Dedifferentiated amniotic fluid mesenchymal stem cell (primary cell): ENCODE measurements at regions not wholly inside any gene's neighbourhood (a gene's known extent, or its start where the extent isn't known, plus 50 kb on each side); places are given as distances from the start of the nearest gene placed in this dataset.

Source experiments
- DNase-seq: peaks from one replicate; pipeline ENCODE4 v3.0.0-alpha.2; 2016; ENCODE audit errors: extremely low spot score

DNA sequence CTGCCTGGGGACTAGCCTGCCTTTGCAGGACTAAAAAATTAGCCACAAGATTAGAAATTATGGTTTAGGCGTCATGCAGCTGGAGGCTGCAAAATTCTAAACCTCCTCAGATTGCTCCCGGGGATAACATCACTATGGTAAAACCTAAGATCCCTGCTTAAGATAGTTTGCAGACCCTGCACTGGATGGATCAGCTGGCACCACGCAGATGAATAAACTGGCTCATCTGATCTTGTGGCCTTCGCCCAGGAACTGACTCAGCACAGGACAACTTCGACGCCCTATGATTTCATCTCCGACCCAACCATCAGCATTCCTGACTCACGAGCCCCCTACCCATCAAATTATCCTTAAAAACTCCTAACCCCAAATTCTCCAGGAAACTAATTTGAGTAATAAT lies 482.4 kb downstream of the SPRY1 start:
- DNase-seq: no peak

GRCh38 chr4:123880631-123881030 lies 484.0 kb downstream of the SPRY1 start:
- no peak for DNase-seq

DNA sequence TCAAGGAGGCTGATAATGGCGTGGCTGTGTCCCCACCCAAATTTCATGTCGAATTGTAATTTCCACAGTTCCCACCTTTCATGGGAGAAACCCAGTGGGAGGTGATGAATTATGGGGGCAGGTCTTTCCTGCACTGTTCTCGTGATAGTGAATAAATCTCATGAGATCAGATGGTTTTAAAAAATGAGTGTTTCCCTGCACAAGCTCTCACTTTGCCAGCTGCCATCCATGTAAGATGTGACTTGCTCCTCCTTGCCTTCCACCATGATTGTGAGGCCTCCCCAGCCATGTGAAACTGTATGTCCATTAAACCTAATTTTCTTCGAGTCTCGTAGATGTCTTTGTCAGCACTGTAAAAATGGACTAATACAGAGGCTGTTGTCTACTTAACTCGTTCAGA lies 488.3 kb downstream of the SPRY1 start:
- no peak for DNase-seq

- no peak for DNase-seq
Observed at GRCh38 chr4:123889507-123889906, 492.9 kb downstream of the SPRY1 start.

- no peak for DNase-seq
Observed at GRCh38 chr4:123890889-123891288, 494.3 kb downstream of the SPRY1 start.

DNA sequence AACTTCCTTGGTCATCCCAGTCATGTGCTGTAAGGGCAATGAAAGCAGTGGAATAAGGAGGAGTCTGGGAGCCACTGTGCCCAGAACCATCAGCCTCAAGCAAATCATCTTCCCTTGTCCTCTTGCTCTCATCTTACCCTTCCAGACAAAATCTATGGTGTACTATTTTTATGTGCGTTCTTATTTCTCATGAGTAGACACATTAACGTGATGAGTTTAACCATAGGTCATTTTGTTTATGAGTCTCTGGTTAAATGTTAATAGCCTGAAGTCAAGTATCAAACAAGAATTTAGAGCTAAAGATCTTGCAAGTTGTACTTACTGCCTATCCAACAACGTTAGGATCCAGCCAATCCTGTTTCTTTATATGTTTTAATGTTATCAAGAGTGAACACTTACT lies 495.3 kb downstream of the SPRY1 start:
- no peak for DNase-seq

DNA sequence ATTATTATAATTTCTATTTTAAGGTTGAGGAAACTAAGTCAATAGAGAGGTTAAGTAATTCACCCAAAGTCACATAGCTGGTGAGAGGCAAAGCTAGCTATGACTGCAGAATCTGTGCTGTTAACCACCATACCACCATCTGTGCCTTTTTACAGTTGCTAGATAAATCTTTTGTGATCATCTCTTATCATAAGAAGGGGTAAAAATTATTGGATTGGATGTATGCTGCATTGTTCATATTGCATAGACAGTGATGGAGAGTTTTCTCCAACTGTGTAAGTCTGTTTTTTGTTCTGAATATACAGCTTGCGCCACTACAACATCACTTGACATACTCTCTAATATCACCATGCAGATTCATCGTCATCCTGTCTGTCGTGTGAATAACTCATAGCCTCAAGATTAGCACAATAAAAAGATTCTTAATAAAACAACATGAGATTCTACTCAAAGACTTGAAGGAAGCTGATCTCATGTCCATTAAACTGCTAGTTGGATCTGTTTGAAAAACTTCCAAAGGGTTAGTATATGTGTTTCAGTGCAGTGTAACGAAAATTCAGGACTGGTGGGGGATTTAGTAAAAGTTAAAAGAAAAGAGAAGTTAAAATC lies 495.9 kb downstream of the SPRY1 start:
- no peak for DNase-seq

DNA sequence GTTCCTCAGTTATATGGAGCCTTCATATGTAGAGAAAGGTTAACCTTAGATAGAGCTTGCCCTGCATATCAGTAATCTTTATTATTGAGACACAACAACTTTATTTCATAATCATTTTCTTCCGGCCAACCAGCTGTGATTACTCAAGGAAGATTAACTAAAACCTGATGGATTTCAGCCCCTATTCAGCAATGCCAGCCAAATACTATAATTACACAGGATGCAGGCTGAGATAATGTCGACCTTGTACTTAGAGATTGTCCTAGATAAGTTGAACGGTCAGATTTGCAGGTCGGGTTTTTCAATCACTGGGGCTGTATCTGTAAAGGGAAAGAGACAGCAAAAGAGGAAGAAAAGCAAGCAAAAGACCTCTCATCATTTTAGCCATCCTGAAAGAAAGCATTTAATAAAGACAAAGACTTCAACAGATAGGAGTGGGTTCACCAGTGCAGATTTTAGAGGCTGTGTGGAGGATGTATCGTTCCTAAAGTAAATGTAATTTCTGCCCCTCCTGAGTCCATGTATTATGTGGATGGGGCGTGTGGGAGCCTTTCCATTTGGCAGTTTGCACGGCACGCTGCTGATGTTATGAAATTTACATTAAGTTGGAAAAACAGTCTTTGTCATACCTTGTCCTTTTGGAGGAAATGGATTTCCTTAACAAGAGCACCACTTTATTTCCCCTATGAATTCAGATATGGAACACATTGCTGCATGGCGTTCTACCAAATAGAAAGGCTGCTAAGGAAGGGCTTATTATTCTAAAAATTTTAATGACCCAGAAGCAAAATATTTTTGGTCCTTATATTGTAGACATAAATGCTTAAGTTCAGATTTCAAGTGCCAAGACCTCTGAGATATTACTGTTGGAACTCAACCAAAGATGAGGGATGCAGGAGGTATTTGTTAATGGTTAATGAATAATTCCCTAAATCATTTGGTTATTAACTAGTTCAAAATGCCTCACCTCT lies 496.7 kb downstream of the SPRY1 start:
- DNase-seq: no peak

- no peak for DNase-seq
Observed at GRCh38 chr4:123896446-123897071, 500.0 kb downstream of the SPRY1 start.

DNA sequence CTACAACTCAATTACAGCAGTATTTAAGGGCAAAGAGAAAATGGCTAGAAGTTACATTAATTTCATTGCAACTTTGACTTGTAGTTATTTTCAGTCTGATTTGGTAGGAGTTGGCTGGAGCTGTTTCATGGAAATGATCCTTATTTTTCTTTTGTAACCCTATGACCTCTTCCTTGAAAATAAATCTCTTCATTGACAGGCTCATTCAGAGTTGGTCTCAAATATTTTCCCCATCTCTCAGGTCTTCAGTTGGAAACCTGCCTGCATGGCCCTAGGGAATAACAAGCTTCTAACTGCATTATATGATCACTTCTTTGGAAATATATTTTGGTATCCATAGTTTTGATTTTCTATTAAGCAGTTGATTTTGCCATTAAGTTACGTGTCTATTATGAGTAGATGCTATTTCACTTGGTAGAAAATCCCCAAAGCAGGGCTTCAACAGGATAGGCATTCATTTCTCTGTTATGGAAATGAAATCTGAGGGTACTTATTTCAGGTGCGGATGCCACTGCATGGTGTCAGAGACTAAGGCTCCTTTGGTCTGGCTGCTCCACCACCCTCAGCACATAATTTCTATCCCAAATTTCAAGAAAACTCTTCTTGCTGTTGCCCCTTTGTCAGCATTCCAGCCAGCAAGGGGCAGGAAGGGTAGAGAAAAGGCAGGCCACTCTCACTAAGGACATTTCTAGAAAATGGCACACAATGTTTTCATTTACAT lies 502.5 kb downstream of the SPRY1 start:
- DNase-seq: no peak

DNA sequence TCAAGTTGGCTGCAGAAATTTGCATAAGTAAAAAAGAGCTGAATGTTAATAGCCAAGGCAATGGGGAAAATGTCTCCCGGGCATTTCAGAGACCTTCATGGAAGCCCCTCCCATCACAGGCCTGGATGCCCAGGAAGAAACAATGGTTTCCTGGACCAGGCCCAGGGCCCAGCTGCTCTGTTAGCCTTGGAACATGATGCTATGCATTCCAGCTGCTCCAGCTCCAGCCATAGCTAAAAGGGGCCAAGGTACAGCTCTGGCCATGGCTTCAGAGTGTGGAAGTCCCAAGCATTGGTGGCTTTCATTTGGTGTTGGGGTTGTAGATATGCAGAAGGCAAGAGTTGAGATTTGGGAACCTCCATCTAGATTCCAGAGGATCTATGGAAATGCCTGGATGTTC lies 508.3 kb downstream of the SPRY1 start:
- DNase-seq: no peak

DNA sequence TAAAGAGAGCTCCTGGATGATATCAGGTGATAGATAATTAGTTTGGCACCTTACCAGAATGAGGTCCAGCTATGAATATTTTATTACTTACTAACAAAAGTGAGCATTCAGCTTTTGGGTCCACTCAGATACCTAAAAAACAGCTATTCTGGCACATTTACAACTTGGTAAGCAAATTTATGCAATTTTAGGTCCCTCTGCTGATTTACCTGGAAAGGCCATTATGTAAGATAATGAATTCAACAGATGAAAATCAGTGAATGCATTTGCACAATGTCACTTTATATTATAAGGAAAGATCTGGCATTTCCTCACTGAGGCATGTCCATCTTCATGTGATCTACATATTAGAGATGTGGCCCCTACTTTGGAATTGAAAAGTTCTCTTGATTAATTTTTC lies 517.0 kb downstream of the SPRY1 start:
- no peak for DNase-seq

DNA sequence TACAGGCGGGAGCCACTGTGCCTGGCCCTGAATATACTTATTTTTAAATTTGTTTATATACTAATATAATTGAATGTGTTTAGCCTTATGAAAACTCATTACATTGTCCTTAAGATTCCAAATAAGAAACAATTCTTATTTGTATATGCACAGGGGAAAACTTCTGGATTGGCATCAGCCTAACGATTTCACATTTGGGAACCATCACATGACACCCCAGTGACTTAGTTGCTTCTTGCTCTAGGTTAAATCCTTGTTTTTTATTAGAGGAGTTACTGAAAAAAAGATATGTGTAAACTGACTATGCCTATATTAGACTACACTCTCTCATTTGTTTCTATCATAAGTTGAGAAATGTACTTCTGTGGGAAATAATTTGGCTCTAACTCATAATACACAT lies 520.2 kb downstream of the SPRY1 start:
- DNase-seq: no peak

DNA sequence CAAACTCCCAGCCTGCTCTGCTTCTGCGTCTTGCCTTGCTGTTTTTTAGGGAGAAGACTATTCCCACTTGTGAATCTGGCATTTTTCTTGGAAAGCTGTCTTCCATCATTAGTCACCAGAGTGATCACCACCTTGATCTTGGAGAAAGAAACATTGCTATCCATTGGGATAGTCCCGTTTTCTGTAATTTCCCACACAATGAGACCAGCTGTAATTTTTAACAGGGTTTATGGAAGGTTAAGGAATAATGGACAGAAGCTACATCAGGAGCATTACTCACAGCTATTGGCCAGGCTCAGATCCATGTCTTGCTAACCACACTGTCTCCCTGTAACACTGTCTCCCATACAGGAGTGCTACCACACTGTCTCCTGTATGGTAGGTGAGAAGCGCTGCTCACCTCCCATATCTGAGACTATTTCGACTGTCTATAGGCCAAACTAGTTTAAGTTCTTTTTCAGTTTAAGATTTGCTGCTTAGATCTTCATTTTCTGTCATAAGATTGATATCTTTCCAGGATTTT lies 523.0 kb downstream of the SPRY1 start:
- DNase-seq: no peak

DNA sequence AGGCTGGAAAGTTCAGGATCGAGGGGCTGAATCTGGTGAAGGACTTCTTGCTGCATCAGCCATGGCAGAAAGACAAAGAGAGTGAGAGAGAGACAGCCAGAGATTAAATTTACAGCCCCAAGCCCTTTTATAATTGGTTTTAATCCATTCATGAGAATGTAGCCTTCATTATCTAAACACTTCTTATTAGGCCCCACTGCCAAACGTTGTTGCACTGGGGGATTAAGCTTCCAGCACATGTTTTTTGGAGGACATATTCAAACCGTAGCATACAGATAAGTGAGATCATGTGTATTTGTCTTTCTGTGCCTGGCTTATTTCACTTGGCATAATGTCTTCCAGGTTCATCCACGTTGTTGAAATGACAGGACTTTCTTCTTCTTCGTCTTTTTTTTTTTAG lies 524.7 kb downstream of the SPRY1 start:
- no peak for DNase-seq

GRCh38 chr4:123922847-123923246 lies 526.3 kb downstream of the SPRY1 start:
- no peak for DNase-seq

DNA sequence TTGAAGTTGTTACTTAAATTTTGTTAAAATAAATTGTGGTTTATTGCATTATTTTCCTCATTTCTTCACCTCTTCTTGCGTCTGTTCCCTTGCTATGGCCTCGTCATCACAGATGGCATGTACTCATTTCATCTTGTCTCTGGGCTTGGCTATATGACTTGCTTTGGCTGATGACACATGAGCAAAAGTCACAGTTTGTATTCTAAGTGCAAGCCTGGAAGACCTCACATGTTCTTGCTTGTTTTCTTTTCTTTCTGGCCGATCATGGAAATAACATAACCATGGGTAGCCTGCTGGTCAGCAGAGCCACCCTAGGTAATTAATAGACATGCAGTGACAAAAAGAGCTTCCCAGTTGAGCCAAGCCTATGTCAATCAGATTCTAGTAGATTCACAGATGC lies 527.9 kb downstream of the SPRY1 start:
- no peak for DNase-seq

DNA sequence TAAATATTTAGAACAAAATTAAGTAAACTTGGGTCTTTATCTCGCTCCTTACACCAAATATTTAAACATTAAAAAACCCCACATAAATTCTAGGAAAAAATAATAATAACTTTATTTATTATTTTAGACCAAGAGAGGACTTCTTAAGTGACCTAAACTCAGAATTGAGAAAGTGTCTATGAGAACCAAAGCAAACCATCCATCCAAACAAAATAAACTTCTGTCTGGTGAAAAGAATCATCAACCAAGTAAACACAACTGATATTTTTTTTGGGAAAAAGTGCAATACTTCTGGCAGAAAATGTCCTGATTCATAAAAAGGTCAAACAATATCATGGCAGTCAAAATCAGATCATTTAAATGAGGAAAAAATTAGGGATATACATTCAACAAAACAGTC lies 533.0 kb downstream of the SPRY1 start:
- DNase-seq: no peak

DNA sequence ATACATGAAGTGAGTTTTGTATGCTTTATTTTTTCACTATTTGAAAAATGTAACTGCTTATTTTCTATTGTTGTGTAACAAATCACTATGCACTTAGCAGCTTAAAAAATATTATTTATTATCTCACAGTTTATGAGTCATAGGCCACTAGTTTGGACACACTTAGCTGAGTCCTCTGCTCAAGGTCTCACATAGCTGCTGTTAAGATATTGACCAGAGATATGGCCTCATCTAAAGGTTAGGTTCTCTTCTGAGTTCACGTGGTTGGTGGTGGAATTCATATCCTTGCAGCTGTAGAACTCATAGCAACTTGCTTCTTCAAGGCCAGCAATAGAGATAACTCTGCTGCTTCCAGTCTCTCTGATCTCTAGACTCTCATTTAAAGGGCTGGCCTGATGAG lies 534.4 kb downstream of the SPRY1 start:
- no peak for DNase-seq

GRCh38 chr4:123934096-123934495 lies 537.5 kb downstream of the SPRY1 start:
- DNase-seq: no peak

DNA sequence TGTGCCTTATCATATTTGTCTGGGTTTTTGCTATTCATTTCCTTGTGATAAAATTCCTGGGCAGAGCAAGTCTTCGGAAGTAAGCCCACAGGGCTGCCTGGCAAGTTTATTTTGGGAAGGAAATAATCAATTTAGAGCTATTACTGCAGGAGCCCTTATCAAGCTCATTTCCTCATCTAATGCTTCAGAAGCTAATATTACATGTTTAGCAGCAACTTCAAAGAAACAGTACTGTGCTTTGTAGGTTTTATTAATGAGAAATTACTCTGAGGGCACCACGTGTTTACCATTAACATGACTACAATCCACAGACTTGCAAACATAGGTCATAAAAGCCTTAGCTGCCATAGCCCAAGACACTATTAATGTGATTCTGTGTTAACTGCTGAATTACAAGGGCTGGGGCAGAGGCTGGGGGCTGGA lies 540.0 kb downstream of the SPRY1 start:
- DNase-seq: no peak

GRCh38 chr4:123937581-123937980 lies 541.0 kb downstream of the SPRY1 start:
- no peak for DNase-seq
